GM19035 (cell line): ENCODE measurements at regions not wholly inside any gene's neighbourhood (a gene's known extent, or its start where the extent isn't known, plus 50 kb on each side); places are given as distances from the start of the nearest gene placed in this dataset.

ENCODE experiments used
- ATAC-seq: cut with Tn5 transposase; IDR thresholded peaks from one replicate; pipeline ENCODE4 v1.9.1; 2021; ENCODE audit not compliant: unreplicated experiment

- no peak for ATAC-seq
Measured at GRCh38 chr6:100269189-100269588, 195.5 kb downstream of the SIM1 start.

GRCh38 chr6:100268326-100268725 is 196.4 kb downstream of the SIM1 start:
- ATAC-seq: no peak

GRCh38 chr6:100267721-100268123 is 197.0 kb downstream of the SIM1 start:
- ATAC-seq: no peak

GRCh38 chr6:100266494-100267401 is 198.0 kb downstream of the SIM1 start:
- ATAC-seq: no peak

GRCh38 chr6:100262086-100262485 is 202.6 kb downstream of the SIM1 start:
- ATAC-seq: no peak

GRCh38 chr6:100261486-100261885 is 203.2 kb downstream of the SIM1 start:
- no peak for ATAC-seq

GRCh38 chr6:100260584-100260983 is 204.1 kb downstream of the SIM1 start:
- ATAC-seq: no peak

- no peak for ATAC-seq
Measured at GRCh38 chr6:100259865-100260264, 204.9 kb downstream of the SIM1 start.

GRCh38 chr6:100258752-100259151 is 206.0 kb downstream of the SIM1 start:
- ATAC-seq: no peak

- ATAC-seq: peak; percentile 99
Measured at GRCh38 chr6:100257793-100258395, 206.8 kb downstream of the SIM1 start.

GRCh38 chr6:100255701-100256100 is 209.0 kb downstream of the SIM1 start:
- no peak for ATAC-seq

- ATAC-seq: no peak
Measured at GRCh38 chr6:100247123-100247522, 217.6 kb downstream of the SIM1 start.

- no peak for ATAC-seq
Measured at GRCh38 chr6:100246206-100246605, 218.5 kb downstream of the SIM1 start.

- ATAC-seq: no peak
Measured at GRCh38 chr6:100240798-100241197, 223.9 kb downstream of the SIM1 start.

- ATAC-seq: no peak
Measured at GRCh38 chr6:100237821-100238220, 226.9 kb downstream of the SIM1 start.

- no peak for ATAC-seq
Measured at GRCh38 chr6:100236389-100236788, 228.3 kb downstream of the SIM1 start.

- no peak for ATAC-seq
Measured at GRCh38 chr6:100235631-100236030, 229.1 kb downstream of the SIM1 start.

GRCh38 chr6:100234625-100235024 is 230.1 kb downstream of the SIM1 start:
- ATAC-seq: no peak

- no peak for ATAC-seq
Measured at GRCh38 chr6:100232781-100233573, 231.7 kb downstream of the SIM1 start.

GRCh38 chr6:100230953-100231316 is 233.8 kb downstream of the SIM1 start:
- no peak for ATAC-seq

GRCh38 chr6:100230115-100230952 is 234.4 kb downstream of the SIM1 start:
- ATAC-seq: no peak
